ENCODE measurements at regions not wholly inside any gene's neighbourhood (a gene's known extent, or its start where the extent isn't known, plus 50 kb on each side); places are given as distances from the start of the nearest gene placed in this dataset.

DNA sequence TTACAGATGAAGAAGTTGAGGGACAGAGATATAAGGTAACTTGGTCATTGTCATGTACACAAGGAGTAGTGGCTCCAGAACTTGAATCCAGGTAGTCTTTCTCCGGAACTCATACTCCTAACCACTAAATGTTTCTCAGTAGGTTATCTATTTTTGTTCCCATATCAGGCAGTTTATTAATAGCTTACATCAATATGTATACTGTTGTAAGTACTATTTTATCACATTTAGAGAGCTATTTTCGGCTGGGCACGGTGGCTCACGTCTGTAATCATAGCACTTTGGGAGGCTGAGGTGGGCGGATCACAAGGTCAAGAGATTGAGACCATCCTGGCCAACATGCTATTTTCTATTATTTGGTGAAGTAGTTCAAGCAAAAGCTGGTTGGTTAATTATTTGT, 415.6 kb upstream of the FBXO33 start:
- no peak for TF ChIP-seq ZFX (IDR thresholded peaks at IDR 0.05; ENCODE audit: borderline replicate concordance)
- TF ChIP-seq CTCF (IDR thresholded peaks at IDR 0.05) = no peak

DNA sequence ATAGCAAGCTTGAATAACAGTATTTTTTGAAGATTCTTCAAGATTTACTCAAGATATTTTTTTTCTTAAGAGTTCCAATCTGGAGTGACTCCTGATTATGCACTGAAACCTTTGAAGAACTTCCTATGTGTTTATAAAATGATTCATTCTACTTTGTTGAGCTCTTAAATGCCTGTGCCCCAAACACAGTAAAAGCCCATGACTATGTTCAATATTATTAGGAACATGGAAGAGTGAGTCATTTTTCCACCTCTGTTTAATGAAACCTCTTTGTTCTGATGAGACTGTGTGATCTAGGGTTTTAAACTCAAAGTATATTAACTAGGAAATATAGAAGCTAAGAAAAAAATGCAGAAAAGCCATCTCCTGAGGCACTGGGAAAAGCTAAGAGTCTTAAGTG, 415.0 kb upstream of the FBXO33 start:
- TF ChIP-seq CTCF (IDR thresholded peaks at IDR 0.05) (no peak), ZFX (IDR thresholded peaks at IDR 0.05; ENCODE audit: borderline replicate concordance) (no peak)
- H3K27ac ChIP-seq = no peak overlapping the region

More for the DNA sequence above, 415.6 kb upstream of the FBXO33 start:
- H3K27ac ChIP-seq = no peak overlapping the region

DNA sequence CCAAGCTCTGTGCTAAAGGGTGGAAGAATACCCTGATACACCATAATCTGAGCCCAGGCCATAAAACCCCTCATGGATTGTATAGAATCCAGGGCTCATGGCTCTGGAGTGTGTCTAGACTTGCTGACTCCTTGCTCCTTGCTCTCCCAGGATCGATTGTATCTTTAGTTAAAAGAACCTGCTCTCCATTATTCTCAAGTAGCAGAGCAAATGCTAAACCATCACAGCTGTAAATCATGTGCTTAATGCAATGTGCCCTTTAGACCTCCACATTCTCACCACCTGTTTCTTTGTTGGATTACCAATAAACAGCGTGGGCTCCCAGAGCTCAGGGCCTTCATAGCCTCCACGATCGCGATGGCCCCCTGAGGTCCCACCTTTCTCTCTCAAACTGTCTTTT, 411.6 kb upstream of the FBXO33 start:
- no peak overlapping the region for H3K27ac ChIP-seq
- TF ChIP-seq CTCF (IDR thresholded peaks at IDR 0.05) = no peak
- TF ChIP-seq ZFX (IDR thresholded peaks at IDR 0.05; ENCODE audit: borderline replicate concordance) = no peak

DNA sequence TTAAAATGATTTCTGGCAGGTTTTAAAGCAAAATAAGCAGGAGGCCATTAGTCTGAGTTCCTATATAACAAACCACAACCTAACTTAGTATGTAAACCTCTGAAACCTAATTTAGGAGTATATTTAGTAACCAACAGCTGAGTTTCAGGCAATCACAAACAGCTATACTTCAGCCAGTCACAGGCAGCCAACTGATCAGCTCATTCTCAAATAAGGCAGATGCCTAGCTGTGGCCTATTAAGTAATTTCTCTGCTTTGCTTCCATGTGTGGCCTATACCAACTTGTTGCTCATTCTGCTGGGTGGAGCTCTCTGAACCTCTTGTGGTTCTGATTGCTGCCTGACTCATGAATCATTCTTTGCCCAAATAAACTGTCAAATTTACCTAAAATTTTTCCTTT, 408.9 kb upstream of the FBXO33 start:
- TF ChIP-seq CTCF (IDR thresholded peaks at IDR 0.05) = no peak
- TF ChIP-seq ZFX (IDR thresholded peaks at IDR 0.05; ENCODE audit: borderline replicate concordance) = no peak
- no peak overlapping the region for H3K27ac ChIP-seq

GRCh38 chr14:39827901-39828655, 395.8 kb upstream of the FBXO33 start:
- no peak for TF ChIP-seq CTCF (IDR thresholded peaks at IDR 0.05)
- TF ChIP-seq ZFX (IDR thresholded peaks at IDR 0.05; ENCODE audit: borderline replicate concordance) = no peak
- H3K27ac ChIP-seq = no peak overlapping the region

- TF ChIP-seq ZFX (IDR thresholded peaks at IDR 0.05; ENCODE audit: borderline replicate concordance) = no peak
- no peak for TF ChIP-seq CTCF (IDR thresholded peaks at IDR 0.05)
- H3K27ac ChIP-seq = no peak overlapping the region
These were observed 380.5 kb upstream of the FBXO33 start for GRCh38 chr14:39812532-39813320.

GRCh38 chr14:39807271-39807670, 375.0 kb upstream of the FBXO33 start:
- TF ChIP-seq CTCF (IDR thresholded peaks at IDR 0.05) (no peak), ZFX (IDR thresholded peaks at IDR 0.05; ENCODE audit: borderline replicate concordance) (no peak)

More at GRCh38 chr14:39807271-39807670, 375.0 kb upstream of the FBXO33 start:
- H3K27ac ChIP-seq = no peak overlapping the region

All from 22Rv1 (cell line).